Esophagus muscularis mucosa (tissue), 4 donors: ENCODE measurements at regions not wholly inside any gene's neighbourhood (a gene's known extent, or its start where the extent isn't known, plus 50 kb on each side); places are given as distances from the start of the nearest gene placed in this dataset.

Experiments
- DNase-seq: peaks from one replicate; pipeline ENCODE4 v3.0.0-alpha.2; 2017; ENCODE audit errors: extremely low spot score
- H3K27ac ChIP-seq, 4 donors: fragments of 200-600 bp; sonication (generic); replicated peaks in 1 of 4; 1 replicate in 3 of 4; 2 replicates in 1 of 4; pipeline ENCODE4 v1.5.1; 2016 to 2019; ENCODE audit warnings: mild to moderate bottlenecking in 1 of 4
- H3K27me3 ChIP-seq, 4 donors: fragments of 200-600 bp; sonication (generic); one replicate each; pipeline versions ENCODE4 v1.5.1 to v1.6.0; 2016 to 2019
- H3K36me3 ChIP-seq, 4 donors: fragments of 200-600 bp; sonication (generic); one replicate each; pipeline ENCODE4 v1.5.1; 2016 to 2019
- H3K4me1 ChIP-seq, 4 donors: fragments of 200-600 bp; sonication (generic); one replicate each; pipeline ENCODE4 v1.5.1; 2016 to 2019
- H3K4me3 ChIP-seq, 4 donors: fragments of 200-600 bp; sonication (generic); 1 replicate in 2 of 4; 2 replicates in 2 of 4; pipeline ENCODE4 v1.5.1; 2016 to 2019; ENCODE audit warnings: mild to moderate bottlenecking in 4 of 4, moderate library complexity in 1 of 4
- H3K9me3 ChIP-seq, 4 donors: fragments of 200-600 bp; sonication (generic); 1 replicate in 3 of 4; 2 replicates in 1 of 4; pipeline ENCODE4 v1.5.1; 2016 to 2019
- CTCF ChIP-seq, 3 experiments: fragments of 200-600 bp in 2 of 3; fragments of 450-650 bp in 1 of 3; sonication (generic) in 2 of 3; IDR thresholded peaks; one replicate each; pipeline ENCODE4 v1.5.1; 2017 to 2019; ENCODE audit warnings: antibody characterized with exemption in 3 of 3, mild to moderate bottlenecking in 2 of 3, moderate library complexity in 1 of 3
- EP300 ChIP-seq: sonication (generic); formaldehyde crosslinking; IDR thresholded peaks from one replicate; pipeline ENCODE4 v1.6.1; 2017; ENCODE audit warnings: antibody characterized with exemption
- POLR2A ChIP-seq: fragments of 450-650 bp; IDR thresholded peaks from one replicate; pipeline ENCODE4 v1.6.1; 2017; ENCODE audit warnings: antibody characterized with exemption, moderate library complexity, mild to moderate bottlenecking, low read depth
- POLR2AphosphoS5 ChIP-seq, 2 donors: sonication (generic); formaldehyde crosslinking; IDR thresholded peaks; one replicate each; pipeline ENCODE4 v1.6.1; 2017; ENCODE audit warnings: antibody characterized with exemption in 2 of 2
- WGBS: methylation state at CpG from one replicate; pipeline ENCODE4 v1.1.5; 2018; 5-methylcytosine and 5-hydroxymethylcytosine counted together
- intact Hi-C: fragments of 100-400 bp; cut with DNase I; formaldehyde crosslinking; loops from one replicate; pipeline ENCODE4 v1.15.1; 2023

GRCh38 chr5:8493176-8493575, 624.2 kb downstream of the MTRR start:
- no peak for TF ChIP-seq POLR2A
- no peak for TF ChIP-seq CTCF (IDR thresholded peaks at IDR 0.05)
- TF ChIP-seq EP300, result no peak
- no peak for TF ChIP-seq POLR2AphosphoS5 (IDR thresholded peaks at IDR 0.05)
- H3K27me3 ChIP-seq, result no peaks in the 10 kb centered on the region
- peaks cover 0 to 19% (median 13%) of the 10 kb centered on the region in 4 donors for H3K9me3 ChIP-seq
- no peak for DNase-seq
- intact Hi-C loops, result no loop called here
- no peaks in the 10 kb centered on the region for H3K4me1 ChIP-seq
- H3K36me3 ChIP-seq, result no peaks in the 10 kb centered on the region
- no peak overlapping the region for H3K4me3 ChIP-seq
- no peak overlapping the region for H3K27ac ChIP-seq

- no peak for DNase-seq
- H3K27ac ChIP-seq, result no peak overlapping the region
- no peaks in the 10 kb centered on the region for H3K27me3 ChIP-seq
- no peaks in the 10 kb centered on the region for H3K4me1 ChIP-seq
- no peak overlapping the region for H3K4me3 ChIP-seq
- 80% methylated on average over 3 of the region's 3 CpGs for WGBS
- TF ChIP-seq POLR2AphosphoS5 (IDR thresholded peaks at IDR 0.05) (no peak), EP300 (no peak), POLR2A (no peak), CTCF (IDR thresholded peaks at IDR 0.05) (no peak)
- intact Hi-C loops, result no loop called here
- no peaks in the 10 kb centered on the region for H3K36me3 ChIP-seq
- peaks cover 0 to 9% (median 5%) of the 10 kb centered on the region in 4 donors for H3K9me3 ChIP-seq
Observed at GRCh38 chr5:8500426-8500825, 631.5 kb downstream of the MTRR start.

GRCh38 chr5:8505196-8505595, 636.2 kb downstream of the MTRR start:
- Histone ChIP-seq H3K4me3 (no peak overlapping the region), H3K27me3 (no peaks in the 10 kb centered on the region), H3K36me3 (no peaks in the 10 kb centered on the region), H3K27ac (no peak overlapping the region), H3K4me1 (no peaks in the 10 kb centered on the region), H3K9me3 (no peaks in the 10 kb centered on the region)
- DNase-seq, result no peak
- WGBS, result 81% methylated on average over 4 of the region's 4 CpGs
- TF ChIP-seq POLR2A (no peak), EP300 (no peak), POLR2AphosphoS5 (IDR thresholded peaks at IDR 0.05) (no peak), CTCF (IDR thresholded peaks at IDR 0.05) (no peak)
- intact Hi-C loops, result no loop called here

- no peaks in the 10 kb centered on the region for H3K9me3 ChIP-seq
- TF ChIP-seq CTCF (IDR thresholded peaks at IDR 0.05), result no peak
- no peak for TF ChIP-seq POLR2AphosphoS5 (IDR thresholded peaks at IDR 0.05)
- TF ChIP-seq EP300, result no peak
- TF ChIP-seq POLR2A, result no peak
- H3K36me3 ChIP-seq, result no peaks in the 10 kb centered on the region
- intact Hi-C loops, result no loop called here
- H3K4me3 ChIP-seq, result no peak overlapping the region
- no peak for DNase-seq
- H3K27ac ChIP-seq, result no peak overlapping the region
- H3K4me1 ChIP-seq, result no peaks in the 10 kb centered on the region
- no peaks in the 10 kb centered on the region for H3K27me3 ChIP-seq
Observed at GRCh38 chr5:8508231-8508630, 639.3 kb downstream of the MTRR start.

- H3K27me3 ChIP-seq, result no peaks in the 10 kb centered on the region
- no peak overlapping the region for H3K27ac ChIP-seq
- no peak for DNase-seq
- intact Hi-C loops, result no loop called here
- no peaks in the 10 kb centered on the region for H3K4me1 ChIP-seq
- no peaks in the 10 kb centered on the region for H3K36me3 ChIP-seq
- H3K9me3 ChIP-seq, result peaks cover 0 to 7% (median 0%) of the 10 kb centered on the region in 4 donors
- no peak overlapping the region for H3K4me3 ChIP-seq
- TF ChIP-seq EP300 (no peak), CTCF (IDR thresholded peaks at IDR 0.05) (no peak), POLR2AphosphoS5 (IDR thresholded peaks at IDR 0.05) (no peak), POLR2A (no peak)
- WGBS, result 87% methylated on average over 4 of the region's 4 CpGs
Observed at GRCh38 chr5:8516356-8516755, 647.4 kb downstream of the MTRR start.
